ENCODE measurements at regions not wholly inside any gene's neighbourhood (a gene's known extent, or its start where the extent isn't known, plus 50 kb on each side); places are given as distances from the start of the nearest gene placed in this dataset.

GRCh38 chr4:57278780-57279179 is 168.6 kb upstream of the IGFBP7 start:
- peaks cover 18% of the 10 kb centered on the region for H3K27me3 ChIP-seq (replicated peaks)
- H3K4me1 ChIP-seq (replicated peaks) = no peaks in the 10 kb centered on the region
- DNase-seq (ENCODE audit: low read depth in 1 of 2, low spot score in 2 of 2) = no peak
- H3K27ac ChIP-seq = no peak overlapping the region
- no peak overlapping the region for H3K4me3 ChIP-seq
- no peaks in the 10 kb centered on the region for H3K9me3 ChIP-seq (replicated peaks)
- H3K36me3 ChIP-seq = no peaks in the 10 kb centered on the region

GRCh38 chr4:57274082-57274481 is 163.9 kb upstream of the IGFBP7 start:
- Histone ChIP-seq H3K27me3 (replicated peaks) (peaks cover 12% of the 10 kb centered on the region; the same call in 1 of the 2 replicates), H3K9me3 (replicated peaks) (no peaks in the 10 kb centered on the region)

GRCh38 chr4:57270346-57270745 is 160.2 kb upstream of the IGFBP7 start:
- Histone ChIP-seq H3K27ac (no peak overlapping the region), H3K9me3 (replicated peaks) (no peaks in the 10 kb centered on the region), H3K36me3 (no peaks in the 10 kb centered on the region), H3K4me3 (no peak overlapping the region), H3K4me1 (replicated peaks) (no peaks in the 10 kb centered on the region), H3K27me3 (replicated peaks) (peaks cover 15% of the 10 kb centered on the region; the same call in 1 of the 2 replicates)
- DNase-seq (ENCODE audit: low read depth in 1 of 2, low spot score in 2 of 2) = no peak

More at GRCh38 chr4:57274082-57274481, 163.9 kb upstream of the IGFBP7 start:
- Histone ChIP-seq H3K4me1 (replicated peaks) (no peaks in the 10 kb centered on the region), H3K4me3 (no peak overlapping the region), H3K27ac (no peak overlapping the region), H3K36me3 (no peaks in the 10 kb centered on the region)
- no peak for DNase-seq (ENCODE audit: low read depth in 1 of 2, low spot score in 2 of 2)

GRCh38 chr4:57265831-57266582 is 155.8 kb upstream of the IGFBP7 start:
- Histone ChIP-seq H3K4me1 (replicated peaks) (no peaks in the 10 kb centered on the region), H3K27me3 (replicated peaks) (peaks cover 8% of the 10 kb centered on the region; the same call in 1 of the 2 replicates), H3K4me3 (no peak overlapping the region), H3K9me3 (replicated peaks) (no peaks in the 10 kb centered on the region), H3K36me3 (no peaks in the 10 kb centered on the region), H3K27ac (no peak overlapping the region)
- no peak for DNase-seq (ENCODE audit: low read depth in 1 of 2, low spot score in 2 of 2)

- Histone ChIP-seq H3K4me1 (replicated peaks) (no peaks in the 10 kb centered on the region), H3K27me3 (replicated peaks) (peaks cover 10% of the 10 kb centered on the region)
Observed at GRCh38 chr4:57254754-57255153, 144.6 kb upstream of the IGFBP7 start.

GRCh38 chr4:57249083-57249482 is 138.9 kb upstream of the IGFBP7 start:
- Histone ChIP-seq H3K27me3 (replicated peaks) (peaks cover 10% of the 10 kb centered on the region), H3K36me3 (no peaks in the 10 kb centered on the region), H3K4me1 (replicated peaks) (no peaks in the 10 kb centered on the region), H3K9me3 (replicated peaks) (no peaks in the 10 kb centered on the region), H3K27ac (no peak overlapping the region), H3K4me3 (no peak overlapping the region)
- no peak for DNase-seq (ENCODE audit: low read depth in 1 of 2, low spot score in 2 of 2)

More at GRCh38 chr4:57254754-57255153, 144.6 kb upstream of the IGFBP7 start:
- no peak for DNase-seq (ENCODE audit: low read depth in 1 of 2, low spot score in 2 of 2)
- Histone ChIP-seq H3K36me3 (no peaks in the 10 kb centered on the region), H3K27ac (no peak overlapping the region), H3K9me3 (replicated peaks) (no peaks in the 10 kb centered on the region), H3K4me3 (no peak overlapping the region)

- no peaks in the 10 kb centered on the region for H3K9me3 ChIP-seq (replicated peaks)
- no peaks in the 10 kb centered on the region for H3K4me1 ChIP-seq (replicated peaks)
- H3K27ac ChIP-seq = no peak overlapping the region
- H3K36me3 ChIP-seq = no peaks in the 10 kb centered on the region
- peaks cover 7% of the 10 kb centered on the region; the same call in 1 of the 2 replicates for H3K27me3 ChIP-seq (replicated peaks)
- no peak for DNase-seq (ENCODE audit: low read depth in 1 of 2, low spot score in 2 of 2)
- no peak overlapping the region for H3K4me3 ChIP-seq
Observed at GRCh38 chr4:57243076-57243475, 132.9 kb upstream of the IGFBP7 start.

- Histone ChIP-seq H3K27me3 (replicated peaks) (peaks cover 10% of the 10 kb centered on the region; the same call in 1 of the 2 replicates), H3K4me1 (replicated peaks) (no peaks in the 10 kb centered on the region), H3K9me3 (replicated peaks) (no peaks in the 10 kb centered on the region), H3K27ac (no peak overlapping the region), H3K36me3 (no peaks in the 10 kb centered on the region), H3K4me3 (no peak overlapping the region)
- DNase-seq (ENCODE audit: low read depth in 1 of 2, low spot score in 2 of 2) = no peak
Observed at GRCh38 chr4:57234252-57234775, 124.1 kb upstream of the IGFBP7 start.

- Histone ChIP-seq H3K4me3 (no peak overlapping the region), H3K9me3 (replicated peaks) (no peaks in the 10 kb centered on the region), H3K27me3 (replicated peaks) (peaks cover 7% of the 10 kb centered on the region; the same call in 1 of the 2 replicates), H3K36me3 (no peaks in the 10 kb centered on the region), H3K27ac (no peak overlapping the region), H3K4me1 (replicated peaks) (no peaks in the 10 kb centered on the region)
- DNase-seq (ENCODE audit: low read depth in 1 of 2, low spot score in 2 of 2) = no peak
Observed at GRCh38 chr4:57233386-57233785, 123.2 kb upstream of the IGFBP7 start.

GRCh38 chr4:57231781-57232180 is 121.6 kb upstream of the IGFBP7 start:
- Histone ChIP-seq H3K4me1 (replicated peaks) (no peaks in the 10 kb centered on the region), H3K4me3 (no peak overlapping the region), H3K36me3 (no peaks in the 10 kb centered on the region), H3K9me3 (replicated peaks) (no peaks in the 10 kb centered on the region), H3K27ac (no peak overlapping the region), H3K27me3 (replicated peaks) (0 out of 2 replicates have a peak, but pooled peaks cover 7% of the 10 kb centered on the region)
- DNase-seq (ENCODE audit: low read depth in 1 of 2, low spot score in 2 of 2) = no peak

GRCh38 chr4:57220734-57221133 is 110.5 kb upstream of the IGFBP7 start:
- H3K27me3 ChIP-seq (replicated peaks) = peaks cover 4% of the 10 kb centered on the region
- no peaks in the 10 kb centered on the region for H3K4me1 ChIP-seq (replicated peaks)
- H3K4me3 ChIP-seq = no peak overlapping the region
- no peaks in the 10 kb centered on the region for H3K36me3 ChIP-seq
- H3K27ac ChIP-seq = no peak overlapping the region
- no peaks in the 10 kb centered on the region for H3K9me3 ChIP-seq (replicated peaks)
- no peak for DNase-seq (ENCODE audit: low read depth in 1 of 2, low spot score in 2 of 2)

- no peaks in the 10 kb centered on the region for H3K4me1 ChIP-seq (replicated peaks)
- no peaks in the 10 kb centered on the region for H3K36me3 ChIP-seq
- H3K9me3 ChIP-seq (replicated peaks) = no peaks in the 10 kb centered on the region
- no peak overlapping the region for H3K27ac ChIP-seq
- H3K4me3 ChIP-seq = no peak overlapping the region
- no peak for DNase-seq (ENCODE audit: low read depth in 1 of 2, low spot score in 2 of 2)
- H3K27me3 ChIP-seq (replicated peaks) = peaks cover 4% of the 10 kb centered on the region
Observed at GRCh38 chr4:57220172-57220571, 110.0 kb upstream of the IGFBP7 start.

- H3K9me3 ChIP-seq (replicated peaks) = no peaks in the 10 kb centered on the region
- no peak for DNase-seq (ENCODE audit: low read depth in 1 of 2, low spot score in 2 of 2)
- no peak overlapping the region for H3K27ac ChIP-seq
- no peak overlapping the region for H3K4me3 ChIP-seq
- H3K4me1 ChIP-seq (replicated peaks) = no peaks in the 10 kb centered on the region
- H3K27me3 ChIP-seq (replicated peaks) = peaks cover 4% of the 10 kb centered on the region
- no peaks in the 10 kb centered on the region for H3K36me3 ChIP-seq
Observed at GRCh38 chr4:57219431-57219830, 109.2 kb upstream of the IGFBP7 start.

GRCh38 chr4:57214654-57215411 is 104.6 kb upstream of the IGFBP7 start:
- DNase-seq (ENCODE audit: low read depth in 1 of 2, low spot score in 2 of 2) = no peak
- no peak overlapping the region for H3K27ac ChIP-seq

More at GRCh38 chr4:57214654-57215411, 104.6 kb upstream of the IGFBP7 start:
- H3K36me3 ChIP-seq = no peaks in the 10 kb centered on the region
- no peaks in the 10 kb centered on the region for H3K9me3 ChIP-seq (replicated peaks)
- no peaks in the 10 kb centered on the region for H3K4me1 ChIP-seq (replicated peaks)
- no peak overlapping the region for H3K4me3 ChIP-seq
- H3K27me3 ChIP-seq (replicated peaks) = peaks cover 4% of the 10 kb centered on the region

Measured in SJSA1 (cell line).